OCI-LY3 (cell line): ENCODE measurements at regions not wholly inside any gene's neighbourhood (a gene's known extent, or its start where the extent isn't known, plus 50 kb on each side); places are given as distances from the start of the nearest gene placed in this dataset.

Experiments used
- EZH2phosphoT487 ChIP-seq: fragments of 200-600 bp; shearing (Covaris generic); IDR thresholded peaks from 2 replicates; pipeline ENCODE4 v1.6.1; 2018; ENCODE audit warnings: antibody characterized with exemption, mixed run types, low read depth
- TF ChIP-seq, protein P1 (sequence below): fragments of 200-600, 300-600 bp; sonication (generic); IDR thresholded peaks from 2 replicates; pipeline ENCODE4 v1.5.1; 2014; ENCODE audit warnings: antibody characterized with exemption, low read length, low read depth

DNA sequence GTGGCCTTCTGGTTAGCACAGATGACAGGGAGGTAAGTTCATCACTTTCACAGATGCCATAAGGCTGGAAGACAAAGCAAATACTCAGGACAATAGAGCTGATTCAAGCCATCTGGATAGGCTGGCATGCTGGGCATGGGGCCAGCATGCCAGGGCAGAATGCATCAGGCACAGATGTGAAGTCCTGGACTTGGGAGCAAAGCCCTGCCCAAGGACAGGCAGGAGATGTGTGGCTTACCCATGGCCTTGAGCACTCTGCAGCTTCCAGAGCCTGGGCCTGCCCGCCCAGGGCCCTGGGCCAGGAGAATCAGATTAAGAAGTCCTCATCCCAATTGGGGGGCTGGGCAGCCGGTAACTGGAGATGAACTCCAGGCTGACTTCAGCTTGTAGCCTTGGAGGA is 135.7 kb upstream of the ZC3H12A start:
- TF ChIP-seq, protein P1, sequence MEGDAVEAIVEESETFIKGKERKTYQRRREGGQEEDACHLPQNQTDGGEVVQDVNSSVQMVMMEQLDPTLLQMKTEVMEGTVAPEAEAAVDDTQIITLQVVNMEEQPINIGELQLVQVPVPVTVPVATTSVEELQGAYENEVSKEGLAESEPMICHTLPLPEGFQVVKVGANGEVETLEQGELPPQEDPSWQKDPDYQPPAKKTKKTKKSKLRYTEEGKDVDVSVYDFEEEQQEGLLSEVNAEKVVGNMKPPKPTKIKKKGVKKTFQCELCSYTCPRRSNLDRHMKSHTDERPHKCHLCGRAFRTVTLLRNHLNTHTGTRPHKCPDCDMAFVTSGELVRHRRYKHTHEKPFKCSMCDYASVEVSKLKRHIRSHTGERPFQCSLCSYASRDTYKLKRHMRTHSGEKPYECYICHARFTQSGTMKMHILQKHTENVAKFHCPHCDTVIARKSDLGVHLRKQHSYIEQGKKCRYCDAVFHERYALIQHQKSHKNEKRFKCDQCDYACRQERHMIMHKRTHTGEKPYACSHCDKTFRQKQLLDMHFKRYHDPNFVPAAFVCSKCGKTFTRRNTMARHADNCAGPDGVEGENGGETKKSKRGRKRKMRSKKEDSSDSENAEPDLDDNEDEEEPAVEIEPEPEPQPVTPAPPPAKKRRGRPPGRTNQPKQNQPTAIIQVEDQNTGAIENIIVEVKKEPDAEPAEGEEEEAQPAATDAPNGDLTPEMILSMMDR, result no peak
- no peak for TF ChIP-seq EZH2phosphoT487
